ENCODE measurements at regions not wholly inside any gene's neighbourhood (a gene's known extent, or its start where the extent isn't known, plus 50 kb on each side); places are given as distances from the start of the nearest gene placed in this dataset.

DNA sequence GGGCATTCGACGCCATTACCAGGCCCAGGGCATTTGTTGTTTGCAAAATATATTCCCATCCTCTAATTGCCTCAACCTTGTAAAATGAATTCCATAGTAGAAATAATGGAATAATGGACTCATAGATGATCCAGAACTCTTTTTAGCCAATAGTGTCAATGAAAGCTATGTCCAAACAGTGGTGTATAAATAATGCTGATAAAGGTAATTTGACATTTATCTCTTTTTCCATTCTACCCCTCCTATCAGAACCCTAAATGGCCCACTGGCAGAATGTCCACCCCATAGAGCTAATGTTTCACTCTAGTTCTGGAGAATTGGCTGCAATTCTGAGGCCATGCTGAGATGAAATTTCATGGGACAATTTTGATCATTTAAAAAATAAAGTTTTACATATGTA is 76.4 kb upstream of the DLX6 start:
- DNase-seq (ENCODE audit: low read depth): no peak

DNA sequence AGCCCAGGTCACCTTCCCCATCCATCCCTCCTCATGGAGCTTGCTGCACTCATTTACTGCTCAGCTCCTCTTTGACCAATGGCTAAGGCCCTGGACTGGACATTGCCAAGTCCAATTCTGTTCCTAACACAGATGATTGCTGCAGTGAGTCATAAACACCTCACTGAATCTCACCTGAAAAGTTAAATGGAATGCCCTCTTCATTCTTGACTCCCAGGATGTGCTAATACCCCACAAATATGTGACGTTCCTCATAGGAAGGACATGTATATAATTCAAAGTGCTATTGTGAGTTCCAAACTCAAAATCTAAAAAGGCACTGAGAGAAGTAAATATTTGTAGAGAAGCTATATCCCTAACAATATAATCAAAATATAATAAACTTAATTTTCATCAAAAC is 73.5 kb upstream of the DLX6 start:
- no peak for DNase-seq (ENCODE audit: low read depth)

GRCh38 chr7:96933067-96933645 is 72.2 kb upstream of the DLX6 start:
- DNase-seq (ENCODE audit: low read depth): no peak

DNA sequence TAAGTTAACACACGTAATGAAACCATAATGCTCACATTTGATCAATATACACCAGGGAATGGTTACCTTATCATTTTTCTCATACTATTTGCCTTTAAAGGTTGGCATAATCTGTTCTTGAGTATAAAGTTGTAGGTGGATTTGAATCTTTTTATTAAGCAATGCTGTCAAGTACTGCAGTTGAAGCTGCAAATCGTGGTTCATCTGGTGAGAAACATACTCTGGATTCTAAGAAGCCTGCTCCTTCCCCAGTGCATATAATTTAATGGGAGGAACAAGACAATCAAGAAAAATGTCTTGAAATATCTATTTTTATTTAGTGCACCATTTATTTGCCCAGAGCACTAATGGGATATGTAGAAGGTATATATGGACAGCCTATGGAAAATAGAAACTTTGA is 68.7 kb upstream of the DLX6 start:
- no peak for DNase-seq (ENCODE audit: low read depth)

- DNase-seq (ENCODE audit: low read depth): no peak
Observed at GRCh38 chr7:96942112-96942511, 63.2 kb upstream of the DLX6 start.

DNA sequence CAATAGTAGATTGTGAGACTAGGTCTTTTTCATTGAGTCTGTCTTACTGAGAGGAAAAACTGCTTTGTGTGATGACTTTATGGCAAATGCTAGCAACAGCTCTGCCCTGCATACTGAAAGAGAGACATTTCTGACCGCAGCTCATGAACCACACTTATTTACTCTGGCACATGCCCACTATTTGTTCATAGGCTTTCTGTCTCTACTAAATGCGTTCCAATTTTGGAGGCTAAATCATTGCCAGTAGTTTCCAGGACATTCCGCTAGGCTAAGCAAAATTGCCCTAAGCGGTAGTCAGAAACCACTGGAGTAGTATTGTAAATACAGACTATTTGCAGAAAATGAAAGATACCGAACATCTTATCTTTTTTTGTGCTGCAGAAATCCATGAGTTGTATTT is 55.6 kb upstream of the DLX6 start:
- no peak for DNase-seq (ENCODE audit: low read depth)

GRCh38 chr7:96952974-96953391 is 52.4 kb upstream of the DLX6 start:
- DNase-seq (ENCODE audit: low read depth): peak; percentile 13

DNA sequence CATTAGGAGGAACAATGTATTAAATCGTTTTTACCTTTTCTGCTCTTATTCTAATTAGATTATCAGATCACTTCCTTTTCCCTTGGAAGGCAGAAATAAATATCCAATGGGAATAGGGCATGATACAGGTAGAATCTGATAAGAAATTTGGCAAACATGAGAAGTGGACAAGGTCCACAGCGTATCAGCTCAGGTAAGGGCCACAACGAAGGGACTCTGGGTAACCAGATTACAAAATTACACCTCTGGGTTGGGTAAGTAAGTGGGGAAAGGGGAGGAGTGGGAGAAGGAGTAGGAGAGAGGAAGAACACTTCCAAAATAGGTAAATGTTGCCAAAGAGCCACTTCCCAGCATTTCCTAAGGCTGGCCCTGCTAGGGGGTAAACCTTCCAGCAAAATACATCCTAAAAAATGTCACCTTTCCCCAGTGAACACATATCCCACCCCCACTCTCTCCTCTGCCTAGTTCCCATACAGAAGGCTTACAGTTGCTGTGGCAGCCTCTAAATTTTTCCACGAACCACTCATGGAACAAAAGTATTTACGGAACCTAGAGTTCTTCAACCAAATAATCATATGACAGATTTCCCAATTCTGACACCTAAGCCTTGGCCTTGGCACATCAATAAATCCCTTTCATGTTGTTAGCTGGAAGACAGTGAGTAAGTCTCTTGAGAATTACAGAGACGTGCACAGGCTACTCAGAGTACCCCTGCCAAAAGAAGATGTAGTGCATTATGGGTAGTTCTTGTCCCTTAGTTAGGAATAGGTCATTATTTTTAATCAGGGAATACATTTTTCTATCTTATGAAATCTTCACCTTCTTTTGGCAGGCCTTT is 51.5 kb upstream of the DLX6 start:
- DNase-seq (ENCODE audit: low read depth): no peak
